Activated B cell treated with CpG ODN at 0.5 μM for 24 hours (primary cell): ENCODE measurements at regions not wholly inside any gene's neighbourhood (a gene's known extent, or its start where the extent isn't known, plus 50 kb on each side); places are given as distances from the start of the nearest gene placed in this dataset.

Source experiments
- ATAC-seq: fragments of 200-7000 bp; cut with Tn5 transposase; one replicate; pipeline ENCODE4 v1.10.0; 2021; ENCODE audit warnings: low read depth, mild to moderate bottlenecking, moderate library complexity
- CTCF ChIA-PET: fragments of 350-600 bp; sonication (Branson Sonifier 250); formaldehyde crosslinking; loops from one replicate; lab custom pipeline; 2021; ENCODE audit warnings: antibody characterized with exemption; lab: Charles Lee
- POLR2A ChIA-PET: fragments of 350-600 bp; sonication (Branson Sonifier 250); formaldehyde crosslinking; loops from one replicate; lab custom pipeline; 2021; ENCODE audit warnings: antibody characterized with exemption; lab: Charles Lee
- DNase-seq: peaks from one replicate; pipeline ENCODE4 v3.0.0; 2022
- H3K27ac Mint-ChIP-seq: one replicate; pipeline ENCODE4 v1.8.0; 2020; ENCODE audit warnings: mixed read lengths
- H3K27me3 Mint-ChIP-seq: one replicate; pipeline ENCODE4 v1.8.0; 2021; ENCODE audit warnings: mixed read lengths
- H3K36me3 Mint-ChIP-seq: one replicate; pipeline ENCODE4 v1.8.0; 2021; ENCODE audit warnings: low read depth, mixed read lengths
- H3K4me1 Mint-ChIP-seq: one replicate; pipeline ENCODE4 v1.8.0; 2021; ENCODE audit warnings: mixed read lengths
- H3K4me3 Mint-ChIP-seq: one replicate; pipeline ENCODE4 v1.8.0; 2020; ENCODE audit warnings: mild to moderate bottlenecking, mixed read lengths
- H3K9me3 Mint-ChIP-seq: one replicate; pipeline ENCODE4 v1.8.0; 2020; ENCODE audit warnings: mixed read lengths
- CTCF ChIP-seq: fragments of 200-600 bp; IDR thresholded peaks from one replicate; pipeline ENCODE4 v1.8.0; 2022; ENCODE audit warnings: antibody characterized with exemption, mild to moderate bottlenecking
- intact Hi-C: fragments of 100-400 bp; cut with micrococcal nuclease; formaldehyde crosslinking; loops from one replicate; pipeline ENCODE4 v1.15.1; 2024

GRCh38 chr6:170160628-170161611, 130.0 kb downstream of the DLL1 start:
- H3K27me3 Mint-ChIP-seq, result no peaks in the 10 kb centered on the region
- no peaks in the 10 kb centered on the region for H3K36me3 Mint-ChIP-seq
- ATAC-seq (no peak), DNase-seq (no peak)
- no peaks in the 10 kb centered on the region for H3K9me3 Mint-ChIP-seq
- POLR2A ChIA-PET, result no interaction called here
- TF ChIP-seq CTCF, result no peak
- CTCF ChIA-PET, result no interaction called here
- H3K27ac Mint-ChIP-seq, result no peak overlapping the region
- H3K4me3 Mint-ChIP-seq, result no peak overlapping the region
- H3K4me1 Mint-ChIP-seq, result peaks cover 5% of the 10 kb centered on the region
- intact Hi-C loops, result loop anchor here (5.0 kb wide), 1 partner anchor 146 kb away; the partner anchor contains the start of gene FAM120B

GRCh38 chr6:170160031-170160627, 130.7 kb downstream of the DLL1 start:
- Mint-ChIP-seq H3K27me3 (no peaks in the 10 kb centered on the region), H3K9me3 (no peaks in the 10 kb centered on the region), H3K36me3 (no peaks in the 10 kb centered on the region), H3K4me1 (peaks cover 5% of the 10 kb centered on the region), H3K27ac (no peak overlapping the region), H3K4me3 (no peak overlapping the region)
- intact Hi-C loops, result loop anchor here (5.0 kb wide), 1 partner anchor 147 kb away; the partner anchor contains the start of gene FAM120B
- no peak for TF ChIP-seq CTCF
- ChIA-PET POLR2A (no interaction called here), CTCF (no interaction called here)
- no peak for DNase-seq
- ATAC-seq, result no peak

GRCh38 chr6:170159022-170159965, 131.6 kb downstream of the DLL1 start:
- Mint-ChIP-seq H3K27ac (no peak overlapping the region), H3K4me1 (peaks cover 5% of the 10 kb centered on the region), H3K27me3 (no peaks in the 10 kb centered on the region), H3K4me3 (no peak overlapping the region), H3K9me3 (no peaks in the 10 kb centered on the region), H3K36me3 (no peaks in the 10 kb centered on the region)
- no peak for ATAC-seq
- intact Hi-C loops, result no loop called here
- no peak for TF ChIP-seq CTCF
- ChIA-PET POLR2A (no interaction called here), CTCF (no interaction called here)
- DNase-seq, result no peak

- ChIA-PET CTCF (no interaction called here), POLR2A (no interaction called here)
- no peaks in the 10 kb centered on the region for H3K27me3 Mint-ChIP-seq
- H3K27ac Mint-ChIP-seq, result no peak overlapping the region
- no peak for DNase-seq
- no peaks in the 10 kb centered on the region for H3K9me3 Mint-ChIP-seq
- no peak for ATAC-seq
- H3K4me1 Mint-ChIP-seq, result peaks cover 5% of the 10 kb centered on the region
- no peak for TF ChIP-seq CTCF
- no peaks in the 10 kb centered on the region for H3K36me3 Mint-ChIP-seq
- H3K4me3 Mint-ChIP-seq, result no peak overlapping the region
- intact Hi-C loops, result no loop called here
These were observed 132.4 kb downstream of the DLL1 start for GRCh38 chr6:170158296-170159021.
